SW480 (cell line): ENCODE measurements at regions not wholly inside any gene's neighbourhood (a gene's known extent, or its start where the extent isn't known, plus 50 kb on each side); places are given as distances from the start of the nearest gene placed in this dataset.
A peak's percentile ranks its signal among the peaks of the same experiment; 100 is the strongest.
"Not testable (repeated sequence)": the region's sequence is repeated elsewhere in the genome, so short reads cannot be mapped to it uniquely, and the experiment has no call there.

Source experiments
- DNase-seq: peaks from one replicate; pipeline ENCODE4 v3.0.0-alpha.2; 2016; ENCODE audit warnings: low spot score

- DNase-seq = no peak
Measured at GRCh38 chr20:60096166-60096565, 137.9 kb downstream of the CDH26 start.

- no peak for DNase-seq
Measured at GRCh38 chr20:60097285-60097684, 139.1 kb downstream of the CDH26 start.

GRCh38 chr20:60100780-60101179, 142.6 kb downstream of the CDH26 start:
- DNase-seq = peak; percentile 81

GRCh38 chr20:60101201-60101890, 143.1 kb downstream of the CDH26 start:
- DNase-seq = peak; percentile 77

- no peak for DNase-seq
Measured at GRCh38 chr20:60101891-60102281, 143.7 kb downstream of the CDH26 start.

- DNase-seq = no peak
Measured at GRCh38 chr20:60102665-60103210, 144.5 kb downstream of the CDH26 start.

- DNase-seq = no peak
Measured at GRCh38 chr20:60104993-60105803, 147.0 kb downstream of the CDH26 start.

- not testable (repeated sequence) for DNase-seq
Measured at GRCh38 chr20:60106186-60106585, 148.0 kb downstream of the CDH26 start.

- no peak for DNase-seq
Measured at GRCh38 chr20:60107621-60108390, 149.6 kb downstream of the CDH26 start.

- DNase-seq = peak; percentile 93
Measured at GRCh38 chr20:60108397-60108796, 150.2 kb downstream of the CDH26 start.

- no peak for DNase-seq
Measured at GRCh38 chr20:60113024-60113724, 155.0 kb downstream of the CDH26 start.

- DNase-seq = no peak
Measured at GRCh38 chr20:60113771-60114170, 155.5 kb downstream of the CDH26 start.

- DNase-seq = no peak
Measured at GRCh38 chr20:60115451-60115850, 157.2 kb downstream of the CDH26 start.

- DNase-seq = peak; percentile 73
Measured at GRCh38 chr20:60116128-60116909, 158.1 kb downstream of the CDH26 start.

GRCh38 chr20:60117065-60117464, 158.8 kb downstream of the CDH26 start:
- peak; percentile 43 for DNase-seq

- DNase-seq = no peak
Measured at GRCh38 chr20:60121903-60122302, 163.7 kb downstream of the CDH26 start.

- no peak for DNase-seq
Measured at GRCh38 chr20:60122671-60123070, 164.4 kb downstream of the CDH26 start.

- no peak for DNase-seq
Measured at GRCh38 chr20:60123096-60123495, 164.9 kb downstream of the CDH26 start.

- DNase-seq = no peak
Measured at GRCh38 chr20:60123652-60124051, 165.4 kb downstream of the CDH26 start.

GRCh38 chr20:60124776-60125381, 166.7 kb downstream of the CDH26 start:
- no peak for DNase-seq

GRCh38 chr20:60125513-60125912, 167.3 kb downstream of the CDH26 start:
- DNase-seq = no peak
